PFSK-1 (cell line): ENCODE measurements at regions not wholly inside any gene's neighbourhood (a gene's known extent, or its start where the extent isn't known, plus 50 kb on each side); places are given as distances from the start of the nearest gene placed in this dataset.

Experiments used
- REST ChIP-seq, 2 experiments: IDR thresholded peaks; 2 replicates each; pipeline versions ENCODE4 v1.6.1 to v1.8.0; 2011 to 2012; ENCODE audit warnings: low read depth in 2 of 2, low read length in 2 of 2, control low read depth in 1 of 2, inconsistent platforms in 1 of 2, mild to moderate bottlenecking in 1 of 2, moderate library complexity in 1 of 2; ENCODE audit not compliant: insufficient read depth in 1 of 2
- SIN3A ChIP-seq: IDR thresholded peaks from 2 replicates; pipeline ENCODE4 v1.6.1; 2012; ENCODE audit warnings: mild to moderate bottlenecking, low read length, moderate library complexity, borderline replicate concordance; ENCODE audit not compliant: insufficient read depth
- TAF1 ChIP-seq: IDR thresholded peaks from 2 replicates; pipeline ENCODE4 v1.6.1; 2012; ENCODE audit warnings: low read length, control low read depth, borderline replicate concordance; ENCODE audit not compliant: insufficient read depth

- TF ChIP-seq TAF1: no peak
- peak; percentile 69 to 88 for TF ChIP-seq REST (IDR thresholded peaks at IDR 0.05; ENCODE audit: insufficient read depth in 1 of 2, low read depth in 2 of 2, low read length in 2 of 2)
- TF ChIP-seq SIN3A: peak; percentile 74; the same call in 1 of the 2 replicates
Measured at GRCh38 chr6:5827056-5827904, 179.4 kb downstream of the NRN1 start.
